WERI-Rb-1 (cell line): ENCODE measurements at regions not wholly inside any gene's neighbourhood (a gene's known extent, or its start where the extent isn't known, plus 50 kb on each side); places are given as distances from the start of the nearest gene placed in this dataset.
"Not testable (repeated sequence)": the region's sequence is repeated elsewhere in the genome, so short reads cannot be mapped to it uniquely, and the experiment has no call there.

ENCODE experiments used
- DNase-seq: peaks from one replicate; pipeline ENCODE4 v3.0.0-alpha.2; 2020
- H3K27ac ChIP-seq: fragments of 250-450 bp; sonication (Bioruptor Pico); 2 replicates; pipeline ENCODE4 v1.5.1; 2020; ENCODE audit warnings: mild to moderate bottlenecking, moderate library complexity
- H3K27me3 ChIP-seq: fragments of 250-450 bp; sonication (Bioruptor Pico); 2 replicates; pipeline ENCODE4 v1.5.1; 2021; ENCODE audit warnings: mild to moderate bottlenecking, low read depth, moderate library complexity; ENCODE audit not compliant: insufficient read depth, severe bottlenecking
- H3K36me3 ChIP-seq: fragments of 250-450 bp; sonication (Bioruptor Pico); 2 replicates; pipeline ENCODE4 v1.5.1; 2020; ENCODE audit warnings: mild to moderate bottlenecking, moderate library complexity
- H3K4me3 ChIP-seq: 2 replicates; pipeline ENCODE4 v1.5.1; 2011; ENCODE audit warnings: low read depth, mild to moderate bottlenecking, control low read depth, low read length
- H3K9me3 ChIP-seq: fragments of 250-450 bp; sonication (Bioruptor Pico); 2 replicates; pipeline ENCODE4 v1.5.1; 2021; ENCODE audit warnings: mild to moderate bottlenecking, moderate library complexity; ENCODE audit not compliant: severe bottlenecking
- CTCF ChIP-seq: IDR thresholded peaks from 2 replicates; pipeline ENCODE4 v1.5.1; 2011; ENCODE audit warnings: low read depth, mild to moderate bottlenecking, control low read depth, inconsistent platforms, low read length

GRCh38 chr6:133787122-133787521, 101.8 kb upstream of the TCF21 start:
- H3K36me3 ChIP-seq = no peaks in the 10 kb centered on the region
- no peak overlapping the region for H3K27ac ChIP-seq
- no peaks in the 10 kb centered on the region for H3K9me3 ChIP-seq
- no peak for TF ChIP-seq CTCF
- DNase-seq = no peak
- H3K27me3 ChIP-seq = peaks cover 48% of the 10 kb centered on the region
- no peak overlapping the region for H3K4me3 ChIP-seq

GRCh38 chr6:133787859-133788505, 100.9 kb upstream of the TCF21 start:
- H3K9me3 ChIP-seq = no peaks in the 10 kb centered on the region
- H3K4me3 ChIP-seq = no peak overlapping the region
- peaks cover 49% of the 10 kb centered on the region for H3K27me3 ChIP-seq
- DNase-seq = no peak
- no peak for TF ChIP-seq CTCF
- no peak overlapping the region for H3K27ac ChIP-seq
- no peaks in the 10 kb centered on the region for H3K36me3 ChIP-seq

GRCh38 chr6:133788556-133788955, 100.4 kb upstream of the TCF21 start:
- H3K27me3 ChIP-seq = peaks cover 46% of the 10 kb centered on the region
- peaks cover under 1% of the 10 kb centered on the region for H3K9me3 ChIP-seq
- H3K4me3 ChIP-seq = no peak overlapping the region
- H3K27ac ChIP-seq = no peak overlapping the region
- H3K36me3 ChIP-seq = no peaks in the 10 kb centered on the region
- no peak for DNase-seq
- no peak for TF ChIP-seq CTCF

GRCh38 chr6:133789449-133789848, 99.5 kb upstream of the TCF21 start:
- H3K4me3 ChIP-seq, H3K9me3 ChIP-seq, H3K36me3 ChIP-seq, DNase-seq, H3K27ac ChIP-seq: not testable (repeated sequence)
- H3K27me3 ChIP-seq = peaks cover 41% of the 10 kb centered on the region

GRCh38 chr6:133790756-133791155, 98.2 kb upstream of the TCF21 start:
- not testable (repeated sequence) for H3K27ac ChIP-seq, H3K36me3 ChIP-seq, H3K9me3 ChIP-seq, H3K4me3 ChIP-seq, DNase-seq
- peaks cover 38% of the 10 kb centered on the region for H3K27me3 ChIP-seq

GRCh38 chr6:133795051-133795450, 93.9 kb upstream of the TCF21 start:
- H3K36me3 ChIP-seq, H3K27ac ChIP-seq, DNase-seq, H3K9me3 ChIP-seq, H3K4me3 ChIP-seq: not testable (repeated sequence)
- peaks cover 20% of the 10 kb centered on the region for H3K27me3 ChIP-seq

GRCh38 chr6:133796235-133796634, 92.7 kb upstream of the TCF21 start:
- TF ChIP-seq CTCF = no peak
- no peak for DNase-seq
- no peak overlapping the region for H3K4me3 ChIP-seq
- H3K9me3 ChIP-seq = peaks cover 3% of the 10 kb centered on the region
- H3K27me3 ChIP-seq = peaks cover 17% of the 10 kb centered on the region
- H3K27ac ChIP-seq = no peak overlapping the region
- no peaks in the 10 kb centered on the region for H3K36me3 ChIP-seq
